GM23338 (cell line): ENCODE measurements at regions not wholly inside any gene's neighbourhood (a gene's known extent, or its start where the extent isn't known, plus 50 kb on each side); places are given as distances from the start of the nearest gene placed in this dataset.

Experiments used
- ATAC-seq: fragments of 200-7000 bp; cut with Tn5 transposase; 3 replicates; pipeline ENCODE4 v1.9.1; 2020
- DNase-seq: peaks from one replicate; pipeline ENCODE4 v3.0.0-alpha.2; 2015; ENCODE audit warnings: low spot score
- H2AFZ ChIP-seq: fragments of 200-600 bp; sonication (generic); 2 replicates; pipeline ENCODE4 v1.8.0; 2016; ENCODE audit warnings: antibody characterized with exemption, mild to moderate bottlenecking, moderate library complexity
- H3F3A ChIP-seq: fragments of 200-600 bp; sonication (generic); replicated peaks from 2 replicates; pipeline ENCODE4 v1.8.0; 2017; ENCODE audit warnings: antibody characterized with exemption, mixed run types, low read depth
- H3K27ac ChIP-seq: fragments of 200-600 bp; sonication (generic); 2 replicates; pipeline ENCODE4 v1.6.1; 2016; ENCODE audit warnings: low read depth
- H3K27me3 ChIP-seq: fragments of 200-600 bp; sonication (generic); 2 replicates; pipeline ENCODE4 v1.8.0; 2016; ENCODE audit warnings: mild to moderate bottlenecking, mixed run types, moderate library complexity; ENCODE audit not compliant: insufficient read depth
- H3K36me3 ChIP-seq: fragments of 200-600 bp; sonication (generic); 2 replicates; pipeline ENCODE4 v1.8.0; 2016; ENCODE audit warnings: mild to moderate bottlenecking; ENCODE audit not compliant: insufficient read depth
- H3K4me1 ChIP-seq: fragments of 200-600 bp; sonication (generic); 2 replicates; pipeline ENCODE4 v1.8.0; 2016; ENCODE audit warnings: mild to moderate bottlenecking, moderate library complexity; ENCODE audit not compliant: insufficient read depth
- H3K4me2 ChIP-seq: fragments of 200-600 bp; sonication (generic); 2 replicates; pipeline ENCODE4 v1.7.1; 2017; ENCODE audit warnings: mixed run types
- H3K4me3 ChIP-seq: fragments of 200-600 bp; sonication (generic); 2 replicates; pipeline ENCODE4 v1.6.1; 2016; ENCODE audit warnings: mixed run types
- H3K79me2 ChIP-seq: fragments of 200-600 bp; sonication (generic); replicated peaks from 2 replicates; pipeline ENCODE4 v1.8.0; 2017; ENCODE audit warnings: mild to moderate bottlenecking; ENCODE audit not compliant: insufficient read depth
- H3K9me2 ChIP-seq: fragments of 200-600 bp; sonication (generic); 2 replicates; pipeline ENCODE4 v1.8.0; 2017; ENCODE audit not compliant: insufficient read depth
- H4K20me1 ChIP-seq: fragments of 200-600 bp; sonication (generic); replicated peaks from 2 replicates; pipeline ENCODE4 v1.8.0; 2017; ENCODE audit warnings: mild to moderate bottlenecking; ENCODE audit not compliant: insufficient read depth
- H3K27ac Mint-ChIP-seq: 2 replicates; pipeline ENCODE4 v1.8.0; 2020; ENCODE audit warnings: inconsistent platforms, mild to moderate bottlenecking, moderate library complexity, mixed read lengths
- H3K27me3 Mint-ChIP-seq: 3 replicates; pipeline ENCODE4 v1.8.0; 2022; ENCODE audit warnings: low read depth, mild to moderate bottlenecking, moderate library complexity, mixed read lengths, inconsistent platforms; ENCODE audit not compliant: insufficient read depth, poor library complexity
- H3K36me3 Mint-ChIP-seq: 3 replicates; pipeline ENCODE4 v1.8.0; 2021; ENCODE audit warnings: low read depth, mild to moderate bottlenecking, inconsistent platforms, moderate library complexity, mixed read lengths
- H3K4me1 Mint-ChIP-seq: 3 replicates; pipeline ENCODE4 v1.8.0; 2020; ENCODE audit warnings: mild to moderate bottlenecking, inconsistent platforms, mixed read lengths
- H3K4me3 Mint-ChIP-seq: 3 replicates; pipeline ENCODE4 v1.8.0; 2021; ENCODE audit warnings: moderate library complexity, mild to moderate bottlenecking, inconsistent platforms, mixed read lengths
- H3K9me3 Mint-ChIP-seq: 3 replicates; pipeline ENCODE4 v1.8.0; 2020; ENCODE audit warnings: moderate library complexity, mild to moderate bottlenecking, inconsistent platforms, mixed read lengths
- CREB1 ChIP-seq: fragments of 250-450 bp; sonication (Bioruptor Pico); IDR thresholded peaks from 2 replicates; pipeline ENCODE4 v1.5.0; 2020; ENCODE audit warnings: low read depth, mild to moderate bottlenecking, moderate library complexity
- NANOG ChIP-seq: IDR thresholded peaks from 2 replicates; pipeline ENCODE4 v1.6.1; 2016; ENCODE audit warnings: antibody characterized with exemption, borderline replicate concordance
- STAT1 ChIP-seq: IDR thresholded peaks from one replicate; pipeline ENCODE4 v1.6.1; 2016; ENCODE audit warnings: antibody characterized with exemption; ENCODE audit not compliant: unreplicated experiment
- ZNF331 ChIP-seq: fragments of 250-450 bp; sonication (Bioruptor Pico); IDR thresholded peaks from 2 replicates; pipeline ENCODE4 v1.5.0; 2020; ENCODE audit warnings: low read depth, mild to moderate bottlenecking, moderate library complexity
- TF ChIP-seq, protein P1 (sequence below): IDR thresholded peaks from one replicate; pipeline ENCODE4 v1.6.1; 2018; ENCODE audit warnings: antibody characterized with exemption; ENCODE audit not compliant: unreplicated experiment
- TF ChIP-seq, protein P2 (sequence below), 2 experiments: fragments of 200-600 bp in 1 of 2; sonication (generic) in 1 of 2; conservative IDR thresholded peaks; 2 replicates each; pipeline versions ENCODE4 v1.5.1 to v1.6.1; 2016 to 2017; ENCODE audit warnings: antibody characterized with exemption in 2 of 2, low read depth in 2 of 2, mild to moderate bottlenecking in 2 of 2, moderate library complexity in 1 of 2

DNA sequence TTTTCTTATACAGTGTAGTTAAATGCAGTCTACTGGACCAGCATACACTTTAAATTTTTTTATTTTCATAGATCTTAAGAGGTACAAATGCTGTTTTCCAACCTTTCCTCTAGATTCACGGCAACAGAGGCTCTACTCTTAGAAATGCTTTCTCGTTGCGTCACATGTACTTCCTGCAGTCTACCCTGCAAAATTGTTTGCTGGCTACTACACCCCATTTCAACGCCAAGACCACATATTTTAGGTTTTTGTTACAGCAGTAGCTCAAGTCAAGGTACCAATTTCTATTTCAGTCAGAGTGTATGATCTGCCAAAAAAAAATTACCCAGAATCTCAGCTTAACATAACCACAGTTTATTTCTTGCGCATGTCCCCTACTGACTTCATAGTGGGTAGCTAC lies 94.1 kb downstream of the TNFSF13B start:
- no peaks in the 10 kb centered on the region for H3K36me3 Mint-ChIP-seq
- Histone ChIP-seq H3F3A (no peaks in the 10 kb centered on the region), H4K20me1 (no peaks in the 10 kb centered on the region), H3K27ac (no peak overlapping the region), H3K27me3 (no peaks in the 10 kb centered on the region), H2AFZ (no peak overlapping the region; the same call in 1 of the 2 replicates), H3K9me2 (0 out of 2 replicates have a peak, but pooled peaks cover 6% of the 10 kb centered on the region), H3K36me3 (no peaks in the 10 kb centered on the region), H3K4me3 (no peak overlapping the region), H3K4me1 (peaks cover 14% of the 10 kb centered on the region; the same call in 1 of the 2 replicates), H3K4me2 (no peak overlapping the region), H3K79me2 (no peaks in the 10 kb centered on the region)
- H3K27me3 Mint-ChIP-seq, result no peaks in the 10 kb centered on the region
- H3K4me3 Mint-ChIP-seq, result no peak overlapping the region
- ATAC-seq (no peak), DNase-seq (no peak)
- H3K4me1 Mint-ChIP-seq, result peaks cover 17% of the 10 kb centered on the region
- peak overlapping the region; percentile 38 for H3K27ac Mint-ChIP-seq
- H3K9me3 Mint-ChIP-seq, result no peaks in the 10 kb centered on the region
- TF ChIP-seq, protein P1, sequence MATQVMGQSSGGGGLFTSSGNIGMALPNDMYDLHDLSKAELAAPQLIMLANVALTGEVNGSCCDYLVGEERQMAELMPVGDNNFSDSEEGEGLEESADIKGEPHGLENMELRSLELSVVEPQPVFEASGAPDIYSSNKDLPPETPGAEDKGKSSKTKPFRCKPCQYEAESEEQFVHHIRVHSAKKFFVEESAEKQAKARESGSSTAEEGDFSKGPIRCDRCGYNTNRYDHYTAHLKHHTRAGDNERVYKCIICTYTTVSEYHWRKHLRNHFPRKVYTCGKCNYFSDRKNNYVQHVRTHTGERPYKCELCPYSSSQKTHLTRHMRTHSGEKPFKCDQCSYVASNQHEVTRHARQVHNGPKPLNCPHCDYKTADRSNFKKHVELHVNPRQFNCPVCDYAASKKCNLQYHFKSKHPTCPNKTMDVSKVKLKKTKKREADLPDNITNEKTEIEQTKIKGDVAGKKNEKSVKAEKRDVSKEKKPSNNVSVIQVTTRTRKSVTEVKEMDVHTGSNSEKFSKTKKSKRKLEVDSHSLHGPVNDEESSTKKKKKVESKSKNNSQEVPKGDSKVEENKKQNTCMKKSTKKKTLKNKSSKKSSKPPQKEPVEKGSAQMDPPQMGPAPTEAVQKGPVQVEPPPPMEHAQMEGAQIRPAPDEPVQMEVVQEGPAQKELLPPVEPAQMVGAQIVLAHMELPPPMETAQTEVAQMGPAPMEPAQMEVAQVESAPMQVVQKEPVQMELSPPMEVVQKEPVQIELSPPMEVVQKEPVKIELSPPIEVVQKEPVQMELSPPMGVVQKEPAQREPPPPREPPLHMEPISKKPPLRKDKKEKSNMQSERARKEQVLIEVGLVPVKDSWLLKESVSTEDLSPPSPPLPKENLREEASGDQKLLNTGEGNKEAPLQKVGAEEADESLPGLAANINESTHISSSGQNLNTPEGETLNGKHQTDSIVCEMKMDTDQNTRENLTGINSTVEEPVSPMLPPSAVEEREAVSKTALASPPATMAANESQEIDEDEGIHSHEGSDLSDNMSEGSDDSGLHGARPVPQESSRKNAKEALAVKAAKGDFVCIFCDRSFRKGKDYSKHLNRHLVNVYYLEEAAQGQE, result no peak
- TF ChIP-seq NANOG (no peak), STAT1 (no peak)

DNA sequence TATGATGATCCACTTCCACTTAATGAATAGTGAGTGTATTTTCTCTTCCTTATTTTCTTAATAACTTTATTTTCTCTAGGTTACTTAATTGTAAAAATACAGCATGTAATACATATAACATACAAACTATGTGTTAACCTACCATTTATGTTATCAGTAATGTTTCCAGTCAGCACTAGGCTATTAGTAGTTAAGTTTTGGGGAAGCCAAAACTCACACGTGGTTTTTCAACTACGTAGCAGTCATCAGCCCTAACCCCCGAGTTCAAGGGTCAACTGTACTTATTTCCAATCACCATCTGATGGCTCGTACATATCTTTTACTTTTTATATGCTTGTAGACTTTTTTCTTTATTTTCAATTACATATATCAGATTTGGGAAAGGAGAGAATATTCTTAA lies 95.7 kb downstream of the TNFSF13B start:
- Mint-ChIP-seq H3K9me3 (no peaks in the 10 kb centered on the region), H3K27ac (no peak overlapping the region), H3K4me1 (peaks cover 17% of the 10 kb centered on the region), H3K27me3 (no peaks in the 10 kb centered on the region), H3K4me3 (no peak overlapping the region; the same call in 2 of the 3 replicates), H3K36me3 (no peaks in the 10 kb centered on the region)
- no peak overlapping the region for H2AFZ ChIP-seq
- ATAC-seq, result no peak
- no peaks in the 10 kb centered on the region for H3K79me2 ChIP-seq
- H3K27ac ChIP-seq, result no peak overlapping the region
- no peaks in the 10 kb centered on the region for H3K27me3 ChIP-seq
- H3K36me3 ChIP-seq, result no peaks in the 10 kb centered on the region
- no peaks in the 10 kb centered on the region for H3F3A ChIP-seq
- peak overlapping the region; percentile 61; the same call in 1 of the 2 replicates for H3K4me2 ChIP-seq
- no peak overlapping the region for H3K4me3 ChIP-seq
- H3K4me1 ChIP-seq, result peaks cover 14% of the 10 kb centered on the region; the same call in 1 of the 2 replicates
- no peaks in the 10 kb centered on the region for H4K20me1 ChIP-seq
- TF ChIP-seq CREB1 (CRISPR knock-in tag) (no peak), STAT1 (no peak), ZNF331 (no peak)
- no peak for DNase-seq
- 0 out of 2 replicates have a peak, but pooled peaks cover 6% of the 10 kb centered on the region for H3K9me2 ChIP-seq

DNA sequence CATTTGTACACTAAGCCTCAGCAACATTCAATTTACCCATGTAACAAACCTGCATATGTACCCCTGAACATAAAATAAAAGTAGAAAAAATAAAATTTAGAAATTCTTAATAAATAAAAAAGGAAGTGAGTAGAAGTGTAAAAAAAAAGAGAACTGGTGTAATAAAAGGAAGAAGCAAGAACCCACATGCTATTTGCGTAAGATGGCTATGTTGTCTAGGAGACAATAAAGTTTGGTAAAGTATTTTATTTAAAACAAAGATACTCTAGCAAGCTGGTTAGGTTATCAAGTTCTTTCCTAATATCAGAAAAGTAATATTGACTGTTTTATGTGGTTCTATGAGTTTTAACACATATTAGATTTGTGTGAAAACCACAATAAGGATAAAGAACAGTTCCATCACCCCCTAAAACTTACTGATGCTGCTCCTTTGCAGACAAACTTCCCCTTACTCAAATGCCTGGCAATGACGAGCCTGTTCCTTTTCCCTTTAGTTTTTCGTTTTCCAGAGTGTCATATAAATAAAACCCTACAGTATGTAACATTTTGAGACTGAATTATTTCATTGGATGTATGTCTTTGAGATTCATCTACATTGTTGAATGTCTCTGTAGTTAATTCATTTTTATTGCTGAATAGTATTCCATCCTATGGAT lies 98.9 kb downstream of the TNFSF13B start:
- no peak for ATAC-seq
- 0 out of 2 replicates have a peak, but pooled peaks cover 6% of the 10 kb centered on the region for H3K9me2 ChIP-seq
- H3K4me2 ChIP-seq, result no peak overlapping the region
- TF ChIP-seq NANOG (no peak), ZNF331 (no peak)
- TF ChIP-seq, protein P2, sequence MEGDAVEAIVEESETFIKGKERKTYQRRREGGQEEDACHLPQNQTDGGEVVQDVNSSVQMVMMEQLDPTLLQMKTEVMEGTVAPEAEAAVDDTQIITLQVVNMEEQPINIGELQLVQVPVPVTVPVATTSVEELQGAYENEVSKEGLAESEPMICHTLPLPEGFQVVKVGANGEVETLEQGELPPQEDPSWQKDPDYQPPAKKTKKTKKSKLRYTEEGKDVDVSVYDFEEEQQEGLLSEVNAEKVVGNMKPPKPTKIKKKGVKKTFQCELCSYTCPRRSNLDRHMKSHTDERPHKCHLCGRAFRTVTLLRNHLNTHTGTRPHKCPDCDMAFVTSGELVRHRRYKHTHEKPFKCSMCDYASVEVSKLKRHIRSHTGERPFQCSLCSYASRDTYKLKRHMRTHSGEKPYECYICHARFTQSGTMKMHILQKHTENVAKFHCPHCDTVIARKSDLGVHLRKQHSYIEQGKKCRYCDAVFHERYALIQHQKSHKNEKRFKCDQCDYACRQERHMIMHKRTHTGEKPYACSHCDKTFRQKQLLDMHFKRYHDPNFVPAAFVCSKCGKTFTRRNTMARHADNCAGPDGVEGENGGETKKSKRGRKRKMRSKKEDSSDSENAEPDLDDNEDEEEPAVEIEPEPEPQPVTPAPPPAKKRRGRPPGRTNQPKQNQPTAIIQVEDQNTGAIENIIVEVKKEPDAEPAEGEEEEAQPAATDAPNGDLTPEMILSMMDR (conservative IDR thresholded peaks at IDR 0.05; ENCODE audit: low read depth in 2 of 2), result no peak

More for the DNA sequence above, 98.9 kb downstream of the TNFSF13B start:
- no peaks in the 10 kb centered on the region for H3K27me3 ChIP-seq
- no peaks in the 10 kb centered on the region for H3K36me3 ChIP-seq
- H3F3A ChIP-seq, result no peaks in the 10 kb centered on the region
- Mint-ChIP-seq H3K27ac (no peak overlapping the region), H3K4me3 (no peak overlapping the region), H3K27me3 (no peaks in the 10 kb centered on the region), H3K4me1 (peaks cover 16% of the 10 kb centered on the region), H3K9me3 (no peaks in the 10 kb centered on the region), H3K36me3 (no peaks in the 10 kb centered on the region)
- no peak overlapping the region for H3K27ac ChIP-seq
- no peak overlapping the region for H2AFZ ChIP-seq
- H3K4me3 ChIP-seq, result no peak overlapping the region
- H3K4me1 ChIP-seq, result peaks cover 14% of the 10 kb centered on the region; the same call in 1 of the 2 replicates
- H3K79me2 ChIP-seq, result no peaks in the 10 kb centered on the region
- H4K20me1 ChIP-seq, result no peaks in the 10 kb centered on the region
- no peak for DNase-seq
